Brain microvascular endothelial cell (primary cell): ENCODE measurements at regions not wholly inside any gene's neighbourhood (a gene's known extent, or its start where the extent isn't known, plus 50 kb on each side); places are given as distances from the start of the nearest gene placed in this dataset.
"Not testable (repeated sequence)": the region's sequence is repeated elsewhere in the genome, so short reads cannot be mapped to it uniquely, and the experiment has no call there.

Experiments used
- DNase-seq: peaks from one replicate; pipeline ENCODE4 v3.0.0-alpha.2; 2020
- H3K27ac ChIP-seq: fragments of 250-450 bp; sonication (Bioruptor Pico); 2 replicates; pipeline ENCODE4 v1.5.1; 2020; ENCODE audit warnings: mild to moderate bottlenecking, moderate library complexity
- H3K27me3 ChIP-seq: fragments of 250-450 bp; sonication (Bioruptor Pico); replicated peaks from 2 replicates; pipeline ENCODE4 v1.5.1; 2020; ENCODE audit warnings: mild to moderate bottlenecking
- H3K36me3 ChIP-seq: fragments of 250-450 bp; sonication (Bioruptor Pico); replicated peaks from 2 replicates; pipeline ENCODE4 v1.5.1; 2020; ENCODE audit warnings: mild to moderate bottlenecking
- H3K4me3 ChIP-seq: 2 replicates; pipeline ENCODE4 v1.5.1; 2011; ENCODE audit warnings: low read depth, mild to moderate bottlenecking, control low read depth, low read length, moderate library complexity
- CTCF ChIP-seq: IDR thresholded peaks from 2 replicates; pipeline ENCODE4 v1.5.1; 2011; ENCODE audit warnings: low read depth, mild to moderate bottlenecking, moderate library complexity, low read length, control low read depth, inconsistent platforms; ENCODE audit errors: missing control alignments
- in situ Hi-C: cut with HindIII; loops from 2 replicates; pipeline ENCODE4 v1.10.0; 2017; ENCODE audit warnings: low sequenced_read_pairs, low pct_ligation_motif_present

- no peak for TF ChIP-seq CTCF
- H3K27me3 ChIP-seq = no peaks in the 10 kb centered on the region
- H3K36me3 ChIP-seq = no peaks in the 10 kb centered on the region
- in situ Hi-C loops = no loop called here
- no peak overlapping the region for H3K27ac ChIP-seq
- no peak overlapping the region for H3K4me3 ChIP-seq
- no peak for DNase-seq
Measured at GRCh38 chr4:123007679-123008078, 85.3 kb upstream of the NUDT6 start.

GRCh38 chr4:123012416-123012815, 90.0 kb upstream of the NUDT6 start:
- H3K27ac ChIP-seq, H3K4me3 ChIP-seq, H3K27me3 ChIP-seq, in situ Hi-C loops, H3K36me3 ChIP-seq: not testable (repeated sequence)
- DNase-seq = peak; percentile 28

- Histone ChIP-seq H3K27ac (no peak overlapping the region), H3K36me3 (no peaks in the 10 kb centered on the region), H3K27me3 (no peaks in the 10 kb centered on the region), H3K4me3 (no peak overlapping the region)
- in situ Hi-C loops = no loop called here
- no peak for DNase-seq
- no peak for TF ChIP-seq CTCF
Measured at GRCh38 chr4:123014038-123014437, 91.6 kb upstream of the NUDT6 start.

- H3K27ac ChIP-seq = no peak overlapping the region
- in situ Hi-C loops = no loop called here
Measured at GRCh38 chr4:123017078-123017477, 94.7 kb upstream of the NUDT6 start.

GRCh38 chr4:123017636-123018395, 95.4 kb upstream of the NUDT6 start:
- Histone ChIP-seq H3K4me3 (no peak overlapping the region), H3K27ac (peak overlapping the region; percentile 57), H3K36me3 (no peaks in the 10 kb centered on the region), H3K27me3 (no peaks in the 10 kb centered on the region)
- peak; percentile 60 for DNase-seq
- in situ Hi-C loops = no loop called here
- TF ChIP-seq CTCF = no peak

More at GRCh38 chr4:123017078-123017477, 94.7 kb upstream of the NUDT6 start:
- Histone ChIP-seq H3K36me3 (no peaks in the 10 kb centered on the region), H3K27me3 (no peaks in the 10 kb centered on the region), H3K4me3 (no peak overlapping the region)
- DNase-seq = no peak
- TF ChIP-seq CTCF = no peak

GRCh38 chr4:123018396-123018775, 96.0 kb upstream of the NUDT6 start:
- peak overlapping the region; percentile 57 for H3K27ac ChIP-seq
- no peaks in the 10 kb centered on the region for H3K27me3 ChIP-seq
- in situ Hi-C loops = no loop called here

More at GRCh38 chr4:123018396-123018775, 96.0 kb upstream of the NUDT6 start:
- H3K4me3 ChIP-seq = no peak overlapping the region
- no peak for DNase-seq
- no peaks in the 10 kb centered on the region for H3K36me3 ChIP-seq
- no peak for TF ChIP-seq CTCF
